ENCODE measurements at regions not wholly inside any gene's neighbourhood (a gene's known extent, or its start where the extent isn't known, plus 50 kb on each side); places are given as distances from the start of the nearest gene placed in this dataset.

DNA sequence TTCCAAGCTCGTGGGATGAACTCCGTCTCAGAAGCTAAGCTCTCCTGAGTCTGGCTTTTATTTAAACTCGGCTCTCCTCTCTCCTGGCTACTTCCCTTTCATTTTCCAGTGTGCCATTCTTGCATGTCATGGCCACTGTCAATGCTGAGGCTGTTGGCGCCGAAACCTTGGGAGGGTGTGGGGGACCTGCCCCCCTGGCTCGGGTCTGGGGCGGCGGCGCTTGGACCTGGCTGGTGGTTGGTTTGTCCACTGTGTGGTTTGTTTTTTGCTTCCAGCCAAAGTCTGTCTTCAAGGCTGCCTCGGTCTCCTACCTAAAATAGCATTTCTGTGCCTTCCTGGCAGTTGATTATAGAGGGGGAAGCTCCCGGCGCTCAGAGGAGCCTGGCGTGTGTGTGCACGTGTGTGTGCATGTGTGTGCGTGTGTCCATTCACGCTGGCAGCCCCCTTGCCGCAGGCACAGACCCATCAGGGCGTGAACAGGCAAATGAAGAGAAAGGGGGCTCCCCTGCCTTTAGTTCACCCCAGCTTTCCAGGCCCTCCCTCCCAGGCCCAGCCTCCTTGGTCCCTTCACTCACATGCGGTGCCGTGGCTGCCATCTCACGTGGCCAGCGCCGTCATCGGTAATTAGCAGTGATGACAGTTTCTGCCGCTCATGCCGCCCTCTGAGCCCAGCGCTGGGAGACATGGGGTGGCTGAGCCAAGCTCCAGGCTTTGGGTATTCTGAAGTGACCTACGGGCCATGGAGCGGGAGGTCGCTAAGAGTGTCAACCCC lies 179.9 kb downstream of the SEC14L1 start:
- DNase-seq = peak; percentile 29
- in situ Hi-C loops (cut with MboI; ENCODE audit: low pct_ligation_motif_present in 1 of 4, low pct_unique_long_range_greater_than_20kb in 1 of 4, low sequenced_read_pairs in 3 of 4) = no loop called here

GRCh38 chr17:77321649-77322513 lies 181.1 kb downstream of the SEC14L1 start:
- 84 to 87% methylated on average over 3 to 32 of the region's 35 CpGs for WGBS, 2 donors (ENCODE audit: low coverage in 1 of 2)
- H3K36me3 ChIP-seq = no peaks in the 10 kb centered on the region

More for the DNA sequence above, 179.9 kb downstream of the SEC14L1 start:
- Histone ChIP-seq H3K4me1 (peaks cover 38 to 80% (median 66%) of the 10 kb centered on the region in 4 donors), H3K9me3 (no peaks in the 10 kb centered on the region), H3K27ac (peak overlapping the region; percentile 87 to 91 (median 90)), H3K4me3 (peak overlapping the region in 3 of 4 donors; percentile 33 to 51 (median 41)), H3K27me3 (no peaks in the 10 kb centered on the region), H3K36me3 (no peaks in the 10 kb centered on the region)
- no peak for TF ChIP-seq POLR2A (IDR thresholded peaks at IDR 0.05)
- TF ChIP-seq POLR2AphosphoS5 (IDR thresholded peaks at IDR 0.05) = no peak
- no peak for TF ChIP-seq CTCF (IDR thresholded peaks at IDR 0.05)
- no peak for TF ChIP-seq EP300 (IDR thresholded peaks at IDR 0.05; ENCODE audit: low read depth)
- WGBS, 2 donors (ENCODE audit: low coverage in 1 of 2) = 57% methylated on average over 28 of the region's 30 CpGs; no CpG with 5 or more reads in 1 of the 2 donors
- intact Hi-C loops (cut with DNase I; ENCODE audit: low total_unique reads) = loop anchor here (5.0 kb wide), 1 partner anchor 157 kb away; no protein-coding TSS in a partner anchor

DNA sequence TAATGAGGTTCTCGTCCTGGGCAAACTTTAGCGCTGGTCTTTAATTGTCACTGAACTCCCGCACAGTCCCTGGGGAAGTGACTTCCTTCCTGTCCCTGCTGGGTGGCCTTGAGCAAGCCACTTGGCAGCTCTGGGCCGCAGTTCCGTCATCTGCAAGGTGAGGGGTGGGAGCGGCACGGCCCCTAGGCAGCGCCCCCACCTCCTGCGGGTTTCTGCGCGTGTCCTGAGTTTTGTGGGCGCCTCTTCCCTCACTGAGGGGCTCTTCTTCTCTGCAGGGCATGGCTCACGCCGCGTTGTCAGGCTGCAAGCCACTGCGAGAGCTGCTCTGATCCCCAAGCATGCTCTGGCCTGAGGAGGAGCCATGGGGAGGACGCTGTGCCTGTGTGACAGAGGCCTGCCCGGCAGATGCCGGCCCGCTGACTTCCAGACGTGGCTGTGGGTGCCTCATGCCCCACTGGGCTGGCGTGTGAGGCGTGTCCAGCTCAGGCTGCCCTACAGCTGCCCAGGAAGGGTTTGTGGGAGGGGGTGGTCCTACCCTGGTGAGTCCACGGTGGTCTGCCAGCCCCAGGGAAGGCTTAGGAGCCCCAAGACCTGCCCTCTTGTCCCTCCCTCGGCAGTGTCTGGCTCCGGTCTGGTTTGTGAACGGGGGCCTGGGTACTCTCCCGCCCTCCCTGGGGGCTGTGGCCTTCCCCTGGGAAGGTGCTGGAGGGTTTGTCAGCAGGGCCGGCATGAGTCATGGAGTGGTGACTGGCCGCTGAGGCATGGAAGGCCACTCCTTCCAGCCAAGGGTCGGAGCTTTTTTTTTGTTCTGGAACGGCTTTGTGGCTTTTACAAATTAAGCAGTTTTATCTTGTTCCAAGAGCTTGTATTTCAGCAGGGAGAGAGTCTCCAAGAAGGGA lies 182.0 kb downstream of the SEC14L1 start:
- WGBS, 2 donors (ENCODE audit: low coverage in 1 of 2) = 70% methylated on average over 2 to 21 of the region's 32 CpGs
- peak overlapping the region in 1 of 4 donors; percentile 14 for H3K4me3 ChIP-seq
- peaks cover 39 to 91% (median 77%) of the 10 kb centered on the region in 4 donors for H3K4me1 ChIP-seq
- H3K27me3 ChIP-seq = no peaks in the 10 kb centered on the region
- intact Hi-C loops (cut with DNase I; ENCODE audit: low total_unique reads) (loop anchor here (5.0 kb wide), 1 partner anchor 155 kb away; no protein-coding TSS in a partner anchor), in situ Hi-C loops (cut with MboI; ENCODE audit: low pct_ligation_motif_present in 1 of 4, low pct_unique_long_range_greater_than_20kb in 1 of 4, low sequenced_read_pairs in 3 of 4) (no loop called here)
- peak overlapping the region; percentile 87 to 91 (median 90) for H3K27ac ChIP-seq
- TF ChIP-seq CTCF (IDR thresholded peaks at IDR 0.05) (no peak), EP300 (IDR thresholded peaks at IDR 0.05; ENCODE audit: low read depth) (no peak), POLR2AphosphoS5 (IDR thresholded peaks at IDR 0.05) (peak; percentile 65 to 69 (median 66)), POLR2A (IDR thresholded peaks at IDR 0.05) (no peak)
- H3K9me3 ChIP-seq = no peaks in the 10 kb centered on the region
- peak; percentile 72 for DNase-seq
- no peaks in the 10 kb centered on the region for H3K36me3 ChIP-seq

More at GRCh38 chr17:77321649-77322513, 181.1 kb downstream of the SEC14L1 start:
- in situ Hi-C loops (cut with MboI; ENCODE audit: low pct_ligation_motif_present in 1 of 4, low pct_unique_long_range_greater_than_20kb in 1 of 4, low sequenced_read_pairs in 3 of 4) (no loop called here), intact Hi-C loops (cut with DNase I; ENCODE audit: low total_unique reads) (loop anchor here (5.0 kb wide), 1 partner anchor 155 kb away; no protein-coding TSS in a partner anchor)
- H3K27me3 ChIP-seq = no peaks in the 10 kb centered on the region
- peaks cover 39 to 84% (median 71%) of the 10 kb centered on the region in 4 donors for H3K4me1 ChIP-seq
- TF ChIP-seq CTCF (IDR thresholded peaks at IDR 0.05) = no peak
- no peak for TF ChIP-seq POLR2AphosphoS5 (IDR thresholded peaks at IDR 0.05)
- TF ChIP-seq POLR2A (IDR thresholded peaks at IDR 0.05) = no peak
- no peak for TF ChIP-seq EP300 (IDR thresholded peaks at IDR 0.05; ENCODE audit: low read depth)
- DNase-seq = peak; percentile 16
- H3K9me3 ChIP-seq = no peaks in the 10 kb centered on the region
- H3K27ac ChIP-seq = peak overlapping the region; percentile 87 to 91 (median 90)
- no peak overlapping the region for H3K4me3 ChIP-seq

Measured in transverse colon (tissue), 4 donors.